Naive thymus-derived CD4-positive, alpha-beta T cell (primary cell): ENCODE measurements at regions not wholly inside any gene's neighbourhood (a gene's known extent, or its start where the extent isn't known, plus 50 kb on each side); places are given as distances from the start of the nearest gene placed in this dataset.

ENCODE experiments used
- ATAC-seq: fragments of 150-1000 bp; cut with Tn5 transposase; 2 replicates; pipeline ENCODE4 v1.10.0; 2021; ENCODE audit warnings: mild to moderate bottlenecking, moderate library complexity
- CTCF ChIA-PET: fragments of 350-600 bp; sonication (Branson Sonifier 250); formaldehyde crosslinking; loops from one replicate; lab custom pipeline; 2021; ENCODE audit warnings: antibody characterized with exemption; lab: Charles Lee
- POLR2A ChIA-PET: fragments of 350-600 bp; sonication (Branson Sonifier 250); formaldehyde crosslinking; loops from one replicate; lab custom pipeline; 2021; ENCODE audit warnings: antibody characterized with exemption, inconsistent platforms; lab: Charles Lee
- DNase-seq, 9 donors: peaks; one replicate each; pipeline versions ENCODE4 v3.0.0 to v3.0.0-alpha.2; 2020 to 2022; ENCODE audit warnings: mixed read lengths in 1 of 9
- H3K27ac ChIP-seq: one replicate; pipeline ENCODE4 v1.7.0; 2013; ENCODE audit warnings: mild to moderate bottlenecking, low read depth, low read length, moderate library complexity
- H3K27me3 ChIP-seq, 2 donors: one replicate each; pipeline ENCODE4 v1.7.0; 2013; ENCODE audit warnings: low read length in 2 of 2, mild to moderate bottlenecking in 2 of 2, moderate library complexity in 2 of 2; ENCODE audit not compliant: control insufficient read depth in 2 of 2, insufficient read depth in 2 of 2
- H3K36me3 ChIP-seq, 3 experiments: 1 replicate in 2 of 3; 2 replicates in 1 of 3; pipeline ENCODE4 v1.7.0; 2013; ENCODE audit warnings: low read length in 3 of 3, mild to moderate bottlenecking in 3 of 3, moderate library complexity in 1 of 3; ENCODE audit not compliant: insufficient read depth in 3 of 3, control insufficient read depth in 2 of 3
- H3K4me1 ChIP-seq, 2 donors: one replicate each; pipeline ENCODE4 v1.7.0; 2013; ENCODE audit warnings: low read length in 2 of 2, mild to moderate bottlenecking in 2 of 2, moderate library complexity in 1 of 2; ENCODE audit not compliant: control insufficient read depth in 2 of 2, insufficient read depth in 2 of 2
- H3K4me3 ChIP-seq: 2 replicates; pipeline ENCODE4 v1.7.0; 2013; ENCODE audit warnings: mild to moderate bottlenecking, low read length
- H3K9me3 ChIP-seq, 3 experiments: 1 replicate in 2 of 3; 2 replicates in 1 of 3; pipeline ENCODE4 v1.7.0; 2013; ENCODE audit warnings: low read length in 3 of 3; ENCODE audit not compliant: control insufficient read depth in 2 of 3
- H3K27ac Mint-ChIP-seq, 9 donors: one replicate each; pipeline ENCODE4 v1.8.0; 2020 to 2022; ENCODE audit warnings: mixed read lengths in 9 of 9, mild to moderate bottlenecking in 8 of 9, moderate library complexity in 5 of 9, inconsistent platforms in 2 of 9
- H3K27me3 Mint-ChIP-seq, 5 donors: one replicate each; pipeline ENCODE4 v1.8.0; 2021 to 2022; ENCODE audit warnings: mixed read lengths in 5 of 5, mild to moderate bottlenecking in 1 of 5
- H3K36me3 Mint-ChIP-seq, 5 donors: one replicate each; pipeline ENCODE4 v1.8.0; 2020 to 2022; ENCODE audit warnings: mixed read lengths in 5 of 5, mild to moderate bottlenecking in 3 of 5, inconsistent platforms in 1 of 5
- H3K4me1 Mint-ChIP-seq, 7 donors: one replicate each; pipeline ENCODE4 v1.8.0; 2020 to 2022; ENCODE audit warnings: mixed read lengths in 7 of 7, mild to moderate bottlenecking in 3 of 7, inconsistent platforms in 1 of 7
- H3K4me3 Mint-ChIP-seq, 10 donors: one replicate each; pipeline ENCODE4 v1.8.0; 2020 to 2022; ENCODE audit warnings: mild to moderate bottlenecking in 10 of 10, mixed read lengths in 10 of 10, moderate library complexity in 6 of 10, inconsistent platforms in 2 of 10
- H3K9me3 Mint-ChIP-seq, 11 donors: one replicate each; pipeline ENCODE4 v1.8.0; 2020 to 2022; ENCODE audit warnings: mixed read lengths in 11 of 11, mild to moderate bottlenecking in 4 of 11, inconsistent platforms in 1 of 11, moderate library complexity in 1 of 11
- intact Hi-C, 2 donors: fragments of 100-400 bp; cut with micrococcal nuclease; formaldehyde crosslinking; loops; one replicate each; pipeline ENCODE4 v1.15.1; 2023

DNA sequence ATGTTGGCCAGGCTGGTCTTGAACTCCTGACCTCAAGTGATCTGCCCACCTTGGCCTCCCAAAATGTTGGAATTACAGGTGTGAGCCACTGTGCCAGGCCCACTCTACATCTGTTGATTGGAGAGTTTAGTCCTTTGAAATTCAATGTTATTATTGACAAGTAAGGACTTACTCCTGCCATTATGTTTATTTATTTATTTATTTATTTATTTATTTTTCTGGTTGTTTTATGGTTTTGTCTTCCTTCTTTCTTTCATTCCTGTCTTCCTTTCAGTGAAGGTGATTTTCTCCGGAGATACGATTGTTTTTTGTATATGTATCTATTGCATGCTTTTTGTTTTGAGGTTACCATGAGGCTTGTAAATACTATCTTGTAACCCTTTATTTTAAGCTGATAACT, 602.6 kb downstream of the EPM2A start:
- no peaks in the 10 kb centered on the region for H3K4me1 ChIP-seq
- Mint-ChIP-seq H3K36me3 (no peaks in the 10 kb centered on the region), H3K27ac (no peak overlapping the region), H3K27me3 (peaks cover 0 to 35% (median 19%) of the 10 kb centered on the region in 5 donors), H3K4me1 (peaks cover 0 to 2% (median 0%) of the 10 kb centered on the region in 7 donors), H3K4me3 (no peak overlapping the region), H3K9me3 (peaks cover 0 to 6% (median 0%) of the 10 kb centered on the region in 11 donors)
- DNase-seq (no peak), ATAC-seq (no peak)
- no peaks in the 10 kb centered on the region for H3K36me3 ChIP-seq
- intact Hi-C loops: no loop called here
- ChIA-PET POLR2A (no interaction called here), CTCF (no interaction called here)
- H3K4me3 ChIP-seq: no peak overlapping the region
- H3K27ac ChIP-seq: no peak overlapping the region
- H3K27me3 ChIP-seq: no peaks in the 10 kb centered on the region
- H3K9me3 ChIP-seq: no peaks in the 10 kb centered on the region

DNA sequence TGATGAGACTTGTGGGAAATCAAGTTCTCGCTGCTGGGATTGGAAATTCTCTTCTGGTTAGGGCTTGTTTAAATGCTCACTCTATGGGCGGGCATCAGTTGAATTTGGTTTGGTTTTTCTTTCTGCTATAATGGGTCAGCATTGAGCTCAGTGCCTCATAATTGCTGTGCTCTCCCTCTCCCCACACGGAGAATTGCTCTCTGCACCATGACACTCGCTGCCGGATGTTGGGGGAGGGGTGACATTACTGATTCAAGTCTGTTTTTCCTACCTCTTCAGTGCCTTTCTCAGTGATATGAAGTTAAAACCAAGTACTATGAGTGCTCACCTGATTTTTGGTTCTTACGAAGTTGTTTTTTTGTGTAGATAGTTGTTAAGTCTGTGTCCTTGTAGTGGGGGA, 599.6 kb downstream of the EPM2A start:
- ATAC-seq: no peak
- Histone ChIP-seq H3K27ac (no peak overlapping the region), H3K4me1 (no peaks in the 10 kb centered on the region), H3K9me3 (no peaks in the 10 kb centered on the region), H3K36me3 (no peaks in the 10 kb centered on the region), H3K27me3 (no peaks in the 10 kb centered on the region), H3K4me3 (no peak overlapping the region)
- CTCF ChIA-PET: no interaction called here
- no peak for DNase-seq
- Mint-ChIP-seq H3K4me1 (peaks cover 0 to 2% (median 0%) of the 10 kb centered on the region in 7 donors), H3K27me3 (peaks cover 0 to 47% (median 26%) of the 10 kb centered on the region in 5 donors), H3K36me3 (no peaks in the 10 kb centered on the region), H3K9me3 (peaks cover 0 to 4% (median 0%) of the 10 kb centered on the region in 11 donors), H3K27ac (no peak overlapping the region), H3K4me3 (no peak overlapping the region)
- intact Hi-C loops: no loop called here
- POLR2A ChIA-PET: no interaction called here

DNA sequence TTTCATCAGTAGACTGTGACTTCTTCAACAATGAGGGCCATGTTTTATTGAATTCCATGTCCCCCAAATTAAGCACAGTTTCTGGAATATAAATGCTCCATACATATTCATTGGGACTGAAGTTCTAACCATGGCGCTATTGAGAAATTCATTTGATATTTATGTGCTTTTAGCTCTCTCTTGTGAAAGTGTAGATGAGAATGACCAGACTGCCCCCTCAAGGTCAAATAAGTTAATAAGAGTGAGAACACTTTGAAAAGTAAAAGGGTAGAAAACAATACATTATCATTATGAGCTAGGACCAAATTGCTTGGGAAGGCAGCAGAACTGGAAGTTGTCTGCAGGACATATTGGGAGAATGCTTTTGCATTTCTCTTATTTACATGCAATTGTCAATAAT, 597.9 kb downstream of the EPM2A start:
- ChIA-PET POLR2A (no interaction called here), CTCF (no interaction called here)
- Mint-ChIP-seq H3K9me3 (peaks cover 0 to 4% (median 0%) of the 10 kb centered on the region in 11 donors), H3K4me1 (peaks cover 0 to 2% (median 0%) of the 10 kb centered on the region in 7 donors), H3K27ac (no peak overlapping the region), H3K27me3 (peaks cover 0 to 41% (median 31%) of the 10 kb centered on the region in 5 donors), H3K36me3 (no peaks in the 10 kb centered on the region), H3K4me3 (no peak overlapping the region)
- H3K4me1 ChIP-seq: no peaks in the 10 kb centered on the region
- H3K4me3 ChIP-seq: no peak overlapping the region
- intact Hi-C loops: no loop called here
- ATAC-seq (no peak), DNase-seq (no peak)
- H3K27me3 ChIP-seq: no peaks in the 10 kb centered on the region
- no peak overlapping the region for H3K27ac ChIP-seq
- H3K9me3 ChIP-seq: no peaks in the 10 kb centered on the region
- H3K36me3 ChIP-seq: no peaks in the 10 kb centered on the region

DNA sequence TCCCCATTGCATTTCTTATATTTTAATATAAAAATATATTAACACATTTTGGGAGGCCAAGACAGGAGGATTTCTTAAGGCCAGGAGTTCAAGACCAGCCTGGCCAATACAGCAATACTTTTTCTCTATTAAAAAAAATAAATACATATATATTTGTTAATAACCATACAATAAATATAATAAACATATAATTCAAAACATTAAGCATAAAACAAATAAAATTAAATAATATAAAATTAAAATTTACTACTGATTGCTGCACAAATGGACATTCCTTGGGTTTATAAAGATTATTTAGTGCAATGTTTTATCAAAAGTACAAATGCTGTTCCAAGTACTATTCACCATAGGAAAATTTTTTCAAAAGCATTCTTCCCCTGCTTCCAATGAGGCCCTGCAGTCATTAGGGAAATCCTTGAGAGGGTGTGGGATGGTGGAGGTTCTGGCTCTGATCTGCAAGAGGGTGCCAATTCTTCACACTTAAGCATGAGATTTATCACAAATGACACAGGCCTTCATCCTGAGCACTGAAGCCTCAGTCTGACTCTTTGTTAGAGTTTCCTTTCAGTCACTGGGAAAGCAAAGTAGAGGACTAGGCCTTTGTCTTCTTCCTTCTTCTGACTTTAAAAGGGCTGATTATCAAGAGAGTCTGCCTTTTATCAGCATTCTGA, 596.7 kb downstream of the EPM2A start:
- Mint-ChIP-seq H3K36me3 (no peaks in the 10 kb centered on the region), H3K9me3 (peaks cover 0 to 4% (median 0%) of the 10 kb centered on the region in 11 donors), H3K27ac (no peak overlapping the region), H3K4me1 (peaks cover 0 to 2% (median 0%) of the 10 kb centered on the region in 7 donors), H3K27me3 (peaks cover 0 to 41% (median 31%) of the 10 kb centered on the region in 5 donors), H3K4me3 (no peak overlapping the region)
- ChIA-PET POLR2A (no interaction called here), CTCF (no interaction called here)
- Histone ChIP-seq H3K4me1 (no peaks in the 10 kb centered on the region), H3K4me3 (no peak overlapping the region), H3K27ac (no peak overlapping the region), H3K9me3 (no peaks in the 10 kb centered on the region), H3K36me3 (no peaks in the 10 kb centered on the region), H3K27me3 (no peaks in the 10 kb centered on the region)
- intact Hi-C loops: no loop called here
- ATAC-seq: no peak
- no peak for DNase-seq

DNA sequence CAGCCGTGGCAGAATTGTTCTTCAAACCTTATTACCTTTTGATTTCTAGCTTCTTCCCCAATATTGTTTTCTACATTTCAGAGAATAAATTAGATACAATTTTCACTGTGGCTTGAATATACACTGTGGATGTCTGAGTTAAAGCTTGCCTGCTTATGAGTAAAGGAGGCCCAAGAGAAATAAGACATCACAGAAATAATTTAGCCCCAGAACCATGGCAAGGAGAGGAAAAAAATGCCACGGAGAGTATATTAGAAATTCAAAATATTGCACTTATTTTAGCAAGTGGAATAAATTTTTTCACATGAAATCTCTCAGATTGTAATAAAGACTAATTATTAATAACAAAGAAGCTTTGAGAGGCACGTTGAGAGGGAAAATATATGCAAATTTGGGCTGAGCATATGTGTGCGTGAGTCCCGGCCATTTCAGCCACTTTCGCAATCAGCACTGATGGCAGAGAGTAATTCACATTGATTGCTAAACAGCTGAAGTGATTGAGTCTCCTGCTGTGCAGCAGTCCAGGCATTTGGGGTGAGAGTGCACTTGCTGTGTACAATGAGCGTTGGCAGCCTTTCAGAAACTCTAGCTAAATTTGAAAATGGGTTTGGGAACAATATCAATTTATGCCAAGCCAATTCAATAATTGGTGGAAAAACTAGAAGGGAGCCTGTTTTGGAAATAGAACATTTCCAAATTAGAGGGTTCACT, 596.0 kb downstream of the EPM2A start:
- no peaks in the 10 kb centered on the region for H3K36me3 Mint-ChIP-seq
- Histone ChIP-seq H3K36me3 (no peaks in the 10 kb centered on the region), H3K4me3 (no peak overlapping the region), H3K4me1 (no peaks in the 10 kb centered on the region), H3K27me3 (no peaks in the 10 kb centered on the region), H3K27ac (no peak overlapping the region), H3K9me3 (no peaks in the 10 kb centered on the region)
- H3K9me3 Mint-ChIP-seq: peaks cover 0 to 4% (median 0%) of the 10 kb centered on the region in 11 donors
- no peak for ATAC-seq
- DNase-seq: no peak
- CTCF ChIA-PET: no interaction called here
- intact Hi-C loops: no loop called here
- no peak overlapping the region for H3K27ac Mint-ChIP-seq
- H3K27me3 Mint-ChIP-seq: peaks cover 0 to 37% (median 31%) of the 10 kb centered on the region in 5 donors
- H3K4me1 Mint-ChIP-seq: peaks cover 0 to 2% (median 0%) of the 10 kb centered on the region in 7 donors
- POLR2A ChIA-PET: no interaction called here
- no peak overlapping the region for H3K4me3 Mint-ChIP-seq

DNA sequence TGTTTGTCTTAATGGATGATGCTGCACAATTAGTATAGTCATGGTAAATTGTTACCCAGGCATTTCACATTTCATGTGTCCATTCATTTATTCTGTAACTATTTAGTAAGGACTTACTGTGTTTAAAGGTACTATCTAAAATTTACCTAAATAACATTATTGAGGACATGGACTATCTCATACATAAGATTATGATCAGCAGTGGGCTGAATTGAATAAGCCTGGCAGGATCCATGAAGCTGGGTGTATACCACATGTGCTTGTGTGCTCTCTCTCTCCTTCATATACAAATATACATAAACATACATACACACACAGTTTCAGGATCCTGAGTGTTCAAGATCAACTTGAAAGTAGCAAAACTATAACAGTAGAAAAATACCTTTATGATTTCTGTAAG, 595.4 kb downstream of the EPM2A start:
- Histone ChIP-seq H3K4me1 (no peaks in the 10 kb centered on the region), H3K27me3 (no peaks in the 10 kb centered on the region), H3K36me3 (no peaks in the 10 kb centered on the region), H3K27ac (no peak overlapping the region), H3K4me3 (no peak overlapping the region), H3K9me3 (no peaks in the 10 kb centered on the region)
- Mint-ChIP-seq H3K4me1 (peaks cover 0 to 2% (median 0%) of the 10 kb centered on the region in 7 donors), H3K36me3 (no peaks in the 10 kb centered on the region), H3K4me3 (no peak overlapping the region), H3K9me3 (peaks cover 0 to 4% (median 0%) of the 10 kb centered on the region in 11 donors), H3K27me3 (peaks cover 0 to 34% (median 28%) of the 10 kb centered on the region in 5 donors), H3K27ac (no peak overlapping the region)
- no peak for DNase-seq
- ChIA-PET POLR2A (no interaction called here), CTCF (no interaction called here)
- ATAC-seq: no peak
- intact Hi-C loops: no loop called here

DNA sequence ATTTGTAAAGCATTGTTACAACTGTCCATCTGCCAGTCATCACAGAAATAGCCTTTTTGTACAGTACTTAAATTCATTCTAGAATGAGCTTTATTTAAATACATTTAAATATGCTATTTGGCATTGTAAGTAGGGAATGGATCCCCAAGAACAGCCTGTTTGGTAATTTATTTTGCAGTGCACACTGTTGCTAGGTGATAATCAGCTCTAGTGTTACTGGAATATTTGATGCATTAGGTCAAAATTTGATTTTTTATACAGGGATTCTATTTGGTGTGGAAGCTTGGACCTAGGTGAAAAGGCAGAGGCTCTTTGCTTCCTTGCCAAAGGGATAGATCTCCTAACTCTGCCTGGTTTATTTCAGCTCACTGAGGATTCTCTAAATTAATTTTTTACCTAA, 593.7 kb downstream of the EPM2A start:
- Mint-ChIP-seq H3K27me3 (peaks cover 0 to 28% (median 18%) of the 10 kb centered on the region in 5 donors), H3K4me3 (no peak overlapping the region), H3K36me3 (no peaks in the 10 kb centered on the region), H3K27ac (no peak overlapping the region), H3K4me1 (no peaks in the 10 kb centered on the region), H3K9me3 (no peaks in the 10 kb centered on the region)
- Histone ChIP-seq H3K4me1 (no peaks in the 10 kb centered on the region), H3K4me3 (no peak overlapping the region), H3K9me3 (no peaks in the 10 kb centered on the region), H3K36me3 (no peaks in the 10 kb centered on the region), H3K27me3 (no peaks in the 10 kb centered on the region), H3K27ac (no peak overlapping the region)
- ATAC-seq (no peak), DNase-seq (no peak)
- intact Hi-C loops: no loop called here
- ChIA-PET POLR2A (no interaction called here), CTCF (no interaction called here)
